DOHH2 (cell line): ENCODE measurements at regions not wholly inside any gene's neighbourhood (a gene's known extent, or its start where the extent isn't known, plus 50 kb on each side); places are given as distances from the start of the nearest gene placed in this dataset.

ENCODE experiments used
- H3F3A ChIP-seq: fragments of 200-600 bp; sonication (generic), shearing (Covaris generic); 2 replicates; pipeline ENCODE4 v1.6.0; 2016; ENCODE audit warnings: antibody characterized with exemption, mild to moderate bottlenecking; ENCODE audit not compliant: control insufficient read depth, insufficient read depth
- H3K27ac ChIP-seq: fragments of 200-600 bp; sonication (generic); 2 replicates; pipeline ENCODE4 v1.5.1; 2014; ENCODE audit warnings: low read depth, mild to moderate bottlenecking, low read length, moderate library complexity
- H3K27me3 ChIP-seq: fragments of 200-600 bp; sonication (generic); 2 replicates; pipeline ENCODE4 v1.6.1; 2014; ENCODE audit warnings: mild to moderate bottlenecking, low read length, mixed read lengths; ENCODE audit not compliant: control insufficient read depth
- H3K36me3 ChIP-seq: fragments of 200-600 bp; sonication (generic); 2 replicates; pipeline ENCODE4 v1.6.1; 2014; ENCODE audit warnings: mild to moderate bottlenecking, low read length, moderate library complexity, mixed read lengths; ENCODE audit not compliant: control insufficient read depth
- H3K4me1 ChIP-seq: fragments of 200-600 bp; sonication (generic); 2 replicates; pipeline ENCODE4 v1.6.1; 2014; ENCODE audit warnings: mild to moderate bottlenecking, low read length, mixed read lengths; ENCODE audit not compliant: control insufficient read depth
- H3K4me2 ChIP-seq: fragments of 200-600 bp; sonication (generic); 2 replicates; pipeline ENCODE4 v1.6.0; 2014; ENCODE audit warnings: mild to moderate bottlenecking, low read length, moderate library complexity
- H3K4me3 ChIP-seq: fragments of 200-600 bp; sonication (generic); 2 replicates; pipeline ENCODE4 v1.5.1; 2014; ENCODE audit warnings: mild to moderate bottlenecking, low read length, mixed read lengths
- H3K79me2 ChIP-seq: fragments of 200-600 bp; sonication (generic); 2 replicates; pipeline ENCODE4 v1.6.1; 2014; ENCODE audit warnings: mild to moderate bottlenecking, low read length, mixed read lengths; ENCODE audit not compliant: control insufficient read depth
- H3K9me2 ChIP-seq: fragments of 200-600 bp; sonication (generic); replicated peaks from 2 replicates; pipeline ENCODE4 v1.6.1; 2014; ENCODE audit warnings: mild to moderate bottlenecking, low read length, mixed read lengths; ENCODE audit not compliant: control insufficient read depth
- H3K9me3 ChIP-seq: fragments of 200-600 bp; sonication (generic); 2 replicates; pipeline ENCODE4 v1.6.1; 2014; ENCODE audit warnings: antibody characterized with exemption, low read length, mixed read lengths; ENCODE audit not compliant: control insufficient read depth, insufficient read depth
- H4K20me1 ChIP-seq: fragments of 200-600 bp; sonication (generic); 2 replicates; pipeline ENCODE4 v1.6.0; 2014; ENCODE audit warnings: low read depth, mild to moderate bottlenecking, antibody characterized with exemption, low read length, moderate library complexity; ENCODE audit not compliant: control insufficient read depth, insufficient read depth
- CTCF ChIP-seq: fragments of 200-600 bp; sonication (generic); IDR thresholded peaks from one replicate; pipeline ENCODE4 v1.5.1; 2014; ENCODE audit warnings: antibody characterized with exemption, mild to moderate bottlenecking, low read depth, low read length; ENCODE audit not compliant: poor library complexity, severe bottlenecking
- EZH2phosphoT487 ChIP-seq: fragments of 200-600 bp; sonication (generic); IDR thresholded peaks from 2 replicates; pipeline ENCODE4 v1.6.1; 2017; ENCODE audit warnings: borderline replicate concordance, mild to moderate bottlenecking, antibody characterized with exemption, low read length, moderate library complexity, mixed read lengths

DNA sequence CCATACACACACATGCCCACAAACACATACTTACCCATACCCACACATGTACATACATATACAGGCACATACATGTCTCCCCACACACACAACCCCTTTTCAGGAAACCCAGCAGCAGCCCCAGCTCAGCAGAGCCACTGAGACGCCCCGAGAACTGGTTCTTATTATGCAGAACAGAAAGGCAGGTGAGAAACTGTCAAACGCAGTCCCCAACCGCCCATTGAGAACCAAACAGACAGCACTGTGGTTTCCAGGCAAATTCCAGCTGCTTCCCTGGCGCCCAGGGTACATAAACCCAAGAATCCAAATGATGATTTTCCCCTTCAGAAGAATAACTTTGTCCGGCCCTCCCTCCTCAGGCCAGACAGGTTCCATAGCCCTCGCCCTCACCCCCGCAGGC lies 366.6 kb upstream of the ZMIZ1 start:
- H3K9me3 ChIP-seq = no peaks in the 10 kb centered on the region
- H3K4me2 ChIP-seq = no peak overlapping the region
- H3F3A ChIP-seq = no peaks in the 10 kb centered on the region
- no peaks in the 10 kb centered on the region for H3K4me1 ChIP-seq
- no peaks in the 10 kb centered on the region for H3K9me2 ChIP-seq
- H3K79me2 ChIP-seq = no peaks in the 10 kb centered on the region
- no peaks in the 10 kb centered on the region for H4K20me1 ChIP-seq
- H3K36me3 ChIP-seq = no peaks in the 10 kb centered on the region
- peaks cover 20% of the 10 kb centered on the region; the same call in 1 of the 2 replicates for H3K27me3 ChIP-seq
- no peak overlapping the region for H3K27ac ChIP-seq
- TF ChIP-seq EZH2phosphoT487 = no peak
- no peak for TF ChIP-seq CTCF
- no peak overlapping the region for H3K4me3 ChIP-seq

DNA sequence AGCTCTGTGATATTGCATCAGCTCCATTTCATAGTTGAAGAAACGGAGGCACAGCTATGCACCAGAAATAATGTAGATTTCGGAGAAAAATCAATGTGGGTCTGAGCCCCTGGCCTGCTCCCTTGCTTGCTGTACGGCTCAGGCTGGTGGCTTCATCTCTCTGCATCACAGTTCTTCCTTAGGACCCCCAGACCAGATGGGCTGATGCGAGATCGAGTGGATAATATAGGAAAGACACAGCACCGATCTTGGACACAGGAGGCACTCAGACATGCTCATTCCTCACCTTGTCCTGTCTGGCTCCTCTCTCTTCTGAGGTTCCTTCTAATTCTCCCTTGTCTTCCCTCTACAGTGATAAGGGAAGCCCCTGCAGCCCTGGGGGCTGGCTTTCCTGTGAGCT lies 365.9 kb upstream of the ZMIZ1 start:
- H3K4me3 ChIP-seq = no peak overlapping the region
- H3K9me2 ChIP-seq = no peaks in the 10 kb centered on the region
- no peaks in the 10 kb centered on the region for H3K4me1 ChIP-seq
- no peak overlapping the region for H3K4me2 ChIP-seq
- peaks cover 20% of the 10 kb centered on the region; the same call in 1 of the 2 replicates for H3K27me3 ChIP-seq
- no peaks in the 10 kb centered on the region for H3K79me2 ChIP-seq
- TF ChIP-seq CTCF (no peak), EZH2phosphoT487 (no peak)
- no peaks in the 10 kb centered on the region for H3F3A ChIP-seq
- no peak overlapping the region for H3K27ac ChIP-seq
- H3K36me3 ChIP-seq = no peaks in the 10 kb centered on the region
- no peaks in the 10 kb centered on the region for H4K20me1 ChIP-seq
- no peaks in the 10 kb centered on the region for H3K9me3 ChIP-seq

- H3K4me2 ChIP-seq = no peak overlapping the region
- H3K27ac ChIP-seq = no peak overlapping the region
- H3K9me3 ChIP-seq = no peaks in the 10 kb centered on the region
- TF ChIP-seq CTCF (no peak), EZH2phosphoT487 (no peak)
- H3K4me1 ChIP-seq = no peaks in the 10 kb centered on the region
- H3F3A ChIP-seq = no peaks in the 10 kb centered on the region
- no peaks in the 10 kb centered on the region for H4K20me1 ChIP-seq
- H3K4me3 ChIP-seq = no peak overlapping the region
- H3K36me3 ChIP-seq = no peaks in the 10 kb centered on the region
- H3K9me2 ChIP-seq = no peaks in the 10 kb centered on the region
- peaks cover 20% of the 10 kb centered on the region; the same call in 1 of the 2 replicates for H3K27me3 ChIP-seq
- H3K79me2 ChIP-seq = no peaks in the 10 kb centered on the region
Measured at GRCh38 chr10:78703593-78703992, 365.2 kb upstream of the ZMIZ1 start.
